NCI-H1048 (cell line): ENCODE measurements at regions not wholly inside any gene's neighbourhood (a gene's known extent, or its start where the extent isn't known, plus 50 kb on each side); places are given as distances from the start of the nearest gene placed in this dataset.

Source experiments
- DNase-seq: peaks from one replicate; lab custom pipeline; 2025; lab: John Stamatoyannopoulos, UW

DNA sequence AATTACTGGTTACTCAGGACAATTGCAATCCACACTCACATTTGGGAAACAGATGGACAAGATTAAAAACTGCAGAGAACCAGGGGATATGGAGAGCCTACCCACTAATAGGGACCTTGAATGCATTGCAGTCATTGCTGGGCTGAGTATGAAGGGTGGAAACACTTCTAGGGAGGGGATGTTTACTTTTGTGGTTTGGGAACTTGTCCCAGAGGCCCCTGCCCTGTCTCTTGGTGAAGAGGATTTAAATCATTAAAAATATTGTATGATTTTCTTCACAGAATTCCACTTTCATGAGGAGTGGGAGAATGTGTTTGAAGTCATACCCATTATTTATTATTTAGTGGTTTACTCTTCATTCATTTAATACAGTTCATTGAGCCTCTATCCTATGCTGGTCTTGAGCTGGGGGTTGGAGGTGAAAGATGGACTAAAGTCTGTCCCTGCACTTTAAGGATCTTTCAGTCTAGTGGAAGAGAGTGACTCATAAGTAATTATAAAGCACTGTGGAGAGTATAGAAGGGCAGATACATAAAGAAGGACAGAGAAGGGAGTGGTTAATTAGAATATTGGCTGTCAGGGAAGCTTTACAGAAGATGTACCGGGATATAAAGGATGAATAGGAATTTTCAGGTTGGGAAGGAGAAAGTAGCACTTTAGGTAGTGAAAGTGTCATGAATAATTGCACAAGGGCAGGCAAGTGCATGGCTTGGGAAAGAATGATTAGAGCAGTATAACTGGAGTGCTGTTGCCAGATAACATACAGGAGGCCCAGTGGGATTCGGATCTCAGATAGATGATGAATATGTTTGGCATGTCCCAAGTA is 313.4 kb downstream of the LPIN1 start:
- no peak for DNase-seq

DNA sequence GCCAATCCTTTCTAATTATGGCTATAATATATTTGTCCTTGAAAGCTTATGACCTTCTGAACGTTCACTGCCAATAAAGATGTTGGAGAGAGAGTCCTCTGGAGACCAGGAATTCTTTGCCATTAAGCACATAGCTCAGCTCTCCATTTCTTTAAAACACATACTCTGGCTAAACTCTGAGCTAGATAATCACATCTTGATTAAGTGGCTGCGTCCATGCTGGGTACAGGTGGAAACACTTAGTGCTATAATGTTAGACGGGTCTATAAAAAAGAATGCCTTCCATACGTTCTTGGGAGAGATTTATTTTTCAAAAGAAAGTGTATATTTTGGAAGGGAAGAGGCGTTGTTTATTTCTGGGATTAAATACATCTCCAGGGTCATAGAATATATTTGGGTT is 314.5 kb downstream of the LPIN1 start:
- DNase-seq = no peak

- no peak for DNase-seq
Observed at GRCh38 chr2:12061286-12062052, 315.0 kb downstream of the LPIN1 start.

GRCh38 chr2:12062053-12062395 is 315.6 kb downstream of the LPIN1 start:
- DNase-seq = no peak

GRCh38 chr2:12063210-12063609 is 316.8 kb downstream of the LPIN1 start:
- no peak for DNase-seq

DNA sequence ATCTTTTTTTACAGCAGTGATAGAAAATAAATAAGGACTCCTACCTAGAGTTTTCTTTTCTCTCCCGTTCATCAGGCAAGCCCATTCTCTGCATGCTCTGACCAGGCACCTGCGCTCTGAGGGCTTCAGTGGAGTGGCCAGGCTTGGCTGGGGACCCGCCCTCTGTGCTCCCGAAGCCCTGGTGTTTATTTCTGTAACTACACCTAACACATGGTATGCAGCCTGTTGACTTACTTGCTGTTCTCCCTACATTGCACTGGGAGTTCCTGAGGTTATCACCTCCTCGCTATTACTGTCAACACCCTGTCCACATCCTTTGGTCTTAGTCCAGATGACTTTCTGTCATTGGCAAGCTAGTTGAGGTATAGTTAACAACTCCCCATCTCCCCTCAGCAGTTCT is 317.7 kb downstream of the LPIN1 start:
- no peak for DNase-seq

DNA sequence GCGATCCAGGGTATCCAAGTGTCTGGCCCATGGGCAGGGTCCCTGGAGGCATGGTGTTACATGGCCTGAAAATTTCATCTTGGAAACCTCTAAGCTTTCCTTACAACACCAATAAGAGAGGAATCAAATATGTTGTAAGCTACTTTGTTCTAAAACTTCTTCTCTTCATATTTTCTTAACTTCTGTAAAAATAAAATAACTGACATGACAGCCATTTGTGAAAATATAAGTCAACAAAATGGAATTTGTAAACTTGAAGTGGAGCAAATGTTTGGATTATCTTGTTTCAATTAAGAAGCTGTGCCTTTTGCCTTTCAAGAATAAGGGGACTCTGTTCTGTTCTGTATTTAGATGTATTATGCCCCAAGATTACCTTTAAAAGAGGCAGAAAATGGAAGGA is 319.7 kb downstream of the LPIN1 start:
- no peak for DNase-seq

DNA sequence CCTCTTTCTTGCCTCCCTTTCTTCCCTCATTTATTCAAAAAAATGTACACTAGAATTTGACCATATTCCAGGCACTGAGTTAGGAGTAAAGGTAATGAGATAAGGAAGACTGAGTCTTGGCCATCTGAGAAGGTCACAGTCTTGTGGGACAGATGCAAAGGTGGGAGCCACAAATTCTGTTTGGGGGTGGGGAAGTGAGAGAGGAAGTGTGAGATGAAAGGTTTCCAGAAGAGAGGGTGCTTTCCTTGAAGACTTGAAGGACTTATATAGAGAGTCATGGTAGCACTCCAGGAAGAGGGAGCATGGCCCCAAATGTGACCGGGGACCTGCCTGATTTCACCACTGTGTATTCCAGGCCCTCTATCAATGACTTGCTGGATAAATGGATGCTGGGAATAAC is 320.6 kb downstream of the LPIN1 start:
- DNase-seq = no peak

GRCh38 chr2:12068796-12069538 is 322.5 kb downstream of the LPIN1 start:
- DNase-seq = no peak

GRCh38 chr2:12070153-12070552 is 323.7 kb downstream of the LPIN1 start:
- DNase-seq = no peak

GRCh38 chr2:12070581-12070980 is 324.1 kb downstream of the LPIN1 start:
- no peak for DNase-seq

DNA sequence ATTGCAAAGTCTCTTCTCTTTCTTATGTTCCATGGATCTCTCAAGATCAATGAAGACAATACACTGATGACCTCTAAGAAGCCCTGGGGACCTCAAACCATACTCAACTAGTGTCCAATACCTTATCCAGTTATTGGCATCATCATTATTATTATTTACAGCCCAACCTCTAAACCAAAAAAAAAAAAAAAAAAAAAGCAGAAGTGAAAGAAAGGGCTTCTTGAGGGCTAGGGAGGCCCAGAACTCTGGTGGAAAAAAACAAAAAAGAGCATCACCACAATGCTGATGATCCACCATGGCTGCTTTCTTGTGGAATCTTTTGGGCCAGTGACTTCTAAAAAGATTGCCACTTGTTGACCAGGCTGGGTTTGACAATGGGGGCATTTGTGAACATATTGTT is 324.9 kb downstream of the LPIN1 start:
- DNase-seq = no peak

DNA sequence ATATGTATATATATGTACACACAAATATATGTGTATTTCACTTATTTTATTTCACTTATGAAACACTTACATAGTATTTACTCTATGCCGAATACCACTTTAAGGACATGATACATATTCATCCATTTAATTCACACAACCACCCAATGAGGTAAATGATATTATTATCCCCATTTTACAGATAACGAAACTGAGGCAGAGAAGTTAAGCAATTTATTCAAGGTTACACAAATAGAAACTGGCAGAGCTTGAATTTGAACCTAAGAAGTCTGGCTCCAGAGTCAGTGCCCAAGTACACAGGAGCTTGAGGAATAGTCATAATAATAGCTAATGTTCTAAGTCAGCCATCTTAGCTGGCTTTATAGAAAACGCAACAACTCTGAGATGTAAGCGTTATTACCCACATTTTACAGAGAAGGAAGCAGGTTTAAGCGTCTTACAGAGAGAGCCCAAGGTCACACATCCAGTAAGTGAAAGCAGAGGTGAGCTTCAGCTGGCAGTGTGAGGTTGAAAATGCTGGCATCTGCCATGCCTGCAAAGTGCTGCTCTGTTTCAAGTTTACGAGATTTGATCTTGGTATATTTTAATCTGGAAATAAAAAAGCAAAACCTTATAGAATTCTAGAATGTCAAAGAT is 326.9 kb downstream of the LPIN1 start:
- no peak for DNase-seq

DNA sequence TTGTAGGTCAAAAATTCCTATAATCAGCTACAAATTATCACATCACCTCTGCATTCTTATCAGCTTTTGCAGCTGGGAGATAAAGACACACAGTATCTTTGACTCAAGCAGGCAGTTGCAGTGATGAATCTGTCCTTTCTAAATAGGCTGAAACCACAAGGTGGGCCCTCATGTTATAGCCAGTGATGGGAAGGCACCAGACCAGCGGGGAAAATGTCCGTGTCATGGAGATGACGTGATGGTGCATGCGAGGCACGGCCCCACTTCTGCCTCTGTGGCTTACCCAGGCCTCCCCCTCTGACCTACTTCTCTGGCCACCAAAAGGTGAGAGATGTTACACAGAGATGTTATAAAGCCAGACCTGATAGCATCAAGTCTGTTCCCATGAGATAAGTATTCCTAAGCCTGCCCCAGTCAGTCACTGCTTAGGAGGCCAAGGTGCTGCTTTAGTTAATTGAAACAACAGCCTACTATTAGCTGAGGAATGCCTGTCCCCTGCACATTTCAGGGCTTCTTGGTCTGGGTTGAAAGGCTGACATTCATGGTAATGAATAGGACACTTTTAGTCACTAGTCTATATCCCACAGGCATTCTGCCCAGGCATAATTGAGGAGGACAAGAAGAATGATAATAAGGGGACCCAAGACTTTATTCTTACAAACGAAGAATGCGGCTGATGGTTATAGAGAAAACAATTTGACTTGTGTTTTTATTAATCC is 327.9 kb downstream of the LPIN1 start:
- DNase-seq = no peak

- DNase-seq = no peak
Observed at GRCh38 chr2:12074845-12075217, 328.4 kb downstream of the LPIN1 start.

- no peak for DNase-seq
Observed at GRCh38 chr2:12075603-12076002, 329.2 kb downstream of the LPIN1 start.

DNA sequence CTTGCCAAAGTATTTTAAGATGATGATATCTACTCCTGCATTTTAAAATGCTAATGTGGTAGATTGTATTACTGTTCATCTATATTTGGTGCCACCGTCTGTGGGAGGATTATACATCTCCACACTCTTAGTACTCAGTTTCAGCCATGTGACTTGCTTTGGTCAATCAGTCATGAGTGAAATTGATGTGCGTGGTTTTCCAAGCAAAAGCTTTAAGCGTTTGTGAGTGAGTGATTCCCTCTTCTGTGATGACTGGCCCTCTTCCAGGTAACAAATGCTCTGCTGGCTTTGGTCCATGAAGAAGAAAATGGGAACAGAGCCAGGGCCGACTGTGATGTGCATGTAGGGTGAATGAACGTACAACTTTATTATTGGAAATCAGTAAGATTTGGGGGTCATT is 330.4 kb downstream of the LPIN1 start:
- no peak for DNase-seq

DNA sequence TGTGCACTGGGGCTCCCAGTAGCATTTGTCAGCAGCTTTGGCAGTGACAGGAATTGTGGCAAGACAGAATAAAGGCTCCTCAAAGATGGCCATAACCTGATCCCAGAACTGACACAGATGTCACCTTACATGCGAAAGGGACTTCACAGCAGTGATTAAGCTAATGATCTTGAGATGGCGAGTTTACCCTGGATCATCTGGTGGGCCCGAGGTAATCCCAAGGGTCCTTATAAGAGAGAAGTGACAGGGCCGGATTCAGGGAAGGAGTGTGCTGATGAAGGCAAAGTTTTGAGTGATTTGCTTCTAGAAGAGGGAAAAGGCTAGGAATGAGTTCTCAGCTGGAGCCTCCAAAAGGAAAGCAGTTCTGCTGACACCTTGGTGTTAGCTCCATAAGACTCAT is 333.9 kb downstream of the LPIN1 start:
- no peak for DNase-seq

DNA sequence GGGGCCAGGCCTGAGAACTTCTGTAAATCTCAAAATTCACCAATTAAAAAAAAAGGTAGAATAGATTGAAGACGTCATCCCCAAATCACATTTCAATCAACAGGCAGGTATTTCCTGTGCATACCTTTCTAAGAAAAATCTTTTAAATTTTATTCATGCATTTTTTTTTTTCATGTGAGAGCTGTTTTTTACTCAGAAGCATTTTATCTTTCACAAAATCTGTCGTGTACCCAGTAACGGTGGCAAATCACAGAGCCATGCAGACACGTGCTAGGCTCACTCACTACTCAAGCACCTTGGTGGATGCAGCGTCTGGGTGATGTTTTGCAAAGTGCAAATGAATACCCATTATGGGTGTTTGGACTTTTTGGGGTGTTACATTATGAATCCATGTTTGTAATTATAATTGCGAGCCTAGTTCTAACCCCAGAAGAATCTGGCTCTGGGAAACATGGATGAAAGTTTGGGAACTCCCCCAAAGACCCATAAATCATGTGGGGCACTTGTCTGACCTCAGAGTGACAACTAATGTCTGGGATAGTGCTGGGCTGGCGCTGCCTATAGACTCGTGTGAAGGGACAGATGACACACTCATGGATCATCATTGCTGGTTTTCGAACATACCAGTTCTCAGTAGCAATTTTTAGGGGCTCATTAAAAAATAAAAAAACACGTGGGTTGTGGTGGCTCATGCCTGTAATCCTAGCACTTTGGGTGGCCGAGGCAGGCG is 335.2 kb downstream of the LPIN1 start:
- no peak for DNase-seq

DNA sequence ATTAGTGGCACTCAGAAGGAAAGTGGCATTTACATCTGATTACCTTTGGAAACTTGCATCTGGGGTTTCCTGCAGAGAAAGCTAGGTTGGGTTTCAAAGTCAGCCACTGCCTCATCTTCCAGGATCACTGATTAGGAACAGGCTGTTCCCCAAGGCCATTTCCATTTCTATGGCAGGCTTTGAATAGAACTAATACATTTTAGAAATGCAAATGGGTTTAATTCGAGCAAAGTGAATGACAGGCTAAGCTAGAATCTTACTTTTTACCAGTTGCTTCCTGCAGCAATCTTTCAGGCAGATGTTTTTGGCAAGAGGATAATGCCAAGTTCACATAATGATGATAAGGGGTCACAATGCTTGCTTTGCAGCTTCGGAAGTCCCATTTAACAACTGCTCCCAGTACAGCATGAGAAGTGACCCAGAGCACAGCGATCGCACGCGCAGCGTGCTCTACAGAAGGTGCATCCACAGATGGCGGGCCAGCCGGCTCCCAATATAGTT is 336.7 kb downstream of the LPIN1 start:
- no peak for DNase-seq
